ENCODE measurements at regions not wholly inside any gene's neighbourhood (a gene's known extent, or its start where the extent isn't known, plus 50 kb on each side); places are given as distances from the start of the nearest gene placed in this dataset.

GRCh38 chr11:101327908-101328307, 198.3 kb upstream of the PGR start:
- Histone ChIP-seq H3K9me3 (no peaks in the 10 kb centered on the region), H3K27ac (no peak overlapping the region), H3K4me1 (no peaks in the 10 kb centered on the region), H3K36me3 (no peaks in the 10 kb centered on the region), H3K4me3 (no peak overlapping the region), H3K27me3 (no peaks in the 10 kb centered on the region)
- WGBS, 5 donors = 40 to 56% (median 53%) methylated on average over 3 of the region's 3 CpGs
- TF ChIP-seq CTCF (IDR thresholded peaks at IDR 0.05) = no peak
- no peak for TF ChIP-seq POLR2AphosphoS5 (IDR thresholded peaks at IDR 0.05)
- no peak for TF ChIP-seq POLR2A (IDR thresholded peaks at IDR 0.05)
- TF ChIP-seq EP300 (IDR thresholded peaks at IDR 0.05) = no peak
- DNase-seq = no peak
- intact Hi-C loops (cut with DNase I; ENCODE audit: low total_unique reads) = no loop called here

- no peaks in the 10 kb centered on the region for H3K36me3 ChIP-seq
- no peak overlapping the region for H3K27ac ChIP-seq
- no peaks in the 10 kb centered on the region for H3K4me1 ChIP-seq
- no peak for TF ChIP-seq CTCF (IDR thresholded peaks at IDR 0.05)
- no peaks in the 10 kb centered on the region for H3K27me3 ChIP-seq
- H3K4me3 ChIP-seq = no peak overlapping the region
- H3K9me3 ChIP-seq = no peaks in the 10 kb centered on the region
- intact Hi-C loops (cut with DNase I; ENCODE audit: low total_unique reads) = no loop called here
- no peak for DNase-seq
These were observed 196.5 kb upstream of the PGR start for GRCh38 chr11:101326141-101326540.

- intact Hi-C loops (cut with DNase I; ENCODE audit: low total_unique reads) = no loop called here
- DNase-seq = no peak
- TF ChIP-seq EP300 (IDR thresholded peaks at IDR 0.05) = no peak
- TF ChIP-seq CTCF (IDR thresholded peaks at IDR 0.05) = no peak
- no peak for TF ChIP-seq POLR2A (IDR thresholded peaks at IDR 0.05)
- no peak for TF ChIP-seq POLR2AphosphoS5 (IDR thresholded peaks at IDR 0.05)
- Histone ChIP-seq H3K4me1 (no peaks in the 10 kb centered on the region), H3K27me3 (no peaks in the 10 kb centered on the region), H3K4me3 (no peak overlapping the region), H3K9me3 (no peaks in the 10 kb centered on the region), H3K36me3 (no peaks in the 10 kb centered on the region), H3K27ac (no peak overlapping the region)
- WGBS, 5 donors = 24 to 60% (median 49%) methylated on average over 2 of the region's 2 CpGs
These were observed 194.4 kb upstream of the PGR start for GRCh38 chr11:101323997-101324396.

- TF ChIP-seq EP300 (IDR thresholded peaks at IDR 0.05) (no peak), CTCF (IDR thresholded peaks at IDR 0.05) (no peak), POLR2A (IDR thresholded peaks at IDR 0.05) (no peak), POLR2AphosphoS5 (IDR thresholded peaks at IDR 0.05) (no peak)
- Histone ChIP-seq H3K9me3 (no peaks in the 10 kb centered on the region), H3K4me3 (no peak overlapping the region), H3K36me3 (no peaks in the 10 kb centered on the region), H3K27ac (no peak overlapping the region), H3K27me3 (no peaks in the 10 kb centered on the region), H3K4me1 (no peaks in the 10 kb centered on the region)
- 72 to 83% (median 78%) methylated on average over 3 of the region's 3 CpGs for WGBS, 5 donors
- intact Hi-C loops (cut with DNase I; ENCODE audit: low total_unique reads) = no loop called here
- no peak for DNase-seq
These were observed 191.6 kb upstream of the PGR start for GRCh38 chr11:101321222-101321621.

- no peaks in the 10 kb centered on the region for H3K4me1 ChIP-seq
- WGBS, 5 donors = 56 to 69% (median 59%) methylated on average over 3 of the region's 3 CpGs
- DNase-seq = no peak
- no peak overlapping the region for H3K4me3 ChIP-seq
- intact Hi-C loops (cut with DNase I; ENCODE audit: low total_unique reads) = no loop called here
- H3K9me3 ChIP-seq = no peaks in the 10 kb centered on the region
- H3K27ac ChIP-seq = no peak overlapping the region
- no peak for TF ChIP-seq CTCF (IDR thresholded peaks at IDR 0.05)
- no peak for TF ChIP-seq POLR2AphosphoS5 (IDR thresholded peaks at IDR 0.05)
- TF ChIP-seq POLR2A (IDR thresholded peaks at IDR 0.05) = no peak
- no peak for TF ChIP-seq EP300 (IDR thresholded peaks at IDR 0.05)
- H3K27me3 ChIP-seq = no peaks in the 10 kb centered on the region
- no peaks in the 10 kb centered on the region for H3K36me3 ChIP-seq
These were observed 177.1 kb upstream of the PGR start for GRCh38 chr11:101306721-101307120.

Data from stomach (tissue), 8 donors.